Spleen (tissue), 7 donors: ENCODE measurements at regions not wholly inside any gene's neighbourhood (a gene's known extent, or its start where the extent isn't known, plus 50 kb on each side); places are given as distances from the start of the nearest gene placed in this dataset.

Experiments used
- POLR2A ChIP-seq, 3 donors: fragments of 450-650 bp; IDR thresholded peaks; one replicate each; pipeline ENCODE4 v1.5.1; 2017; ENCODE audit warnings: antibody characterized with exemption in 3 of 3, mild to moderate bottlenecking in 1 of 3
- POLR2AphosphoS5 ChIP-seq, 3 donors: sonication (generic); formaldehyde crosslinking; IDR thresholded peaks; one replicate each; pipeline ENCODE4 v1.5.1; 2017; ENCODE audit warnings: antibody characterized with exemption in 3 of 3
- TF ChIP-seq, protein P1 (sequence below), 11 experiments: fragments of 200-600 bp in 7 of 11; fragments of 450-650 bp in 4 of 11; sonication (generic) in 4 of 11; IDR thresholded peaks in 8 of 11; conservative IDR thresholded peaks in 3 of 11; 1 replicate in 7 of 11; 2 replicates in 4 of 11; pipeline versions ENCODE4 v1.4.0 to v1.8.0; 2016 to 2021; ENCODE audit warnings: antibody characterized with exemption in 11 of 11, inconsistent platforms in 4 of 11, mild to moderate bottlenecking in 1 of 11
- donor health status: DM: no; HTN: no; CAD: no; lungs with moderate emphysema.
- donor health status: DM: no; HTN: no; CAD: no.
- donor health status: DM: no; HTN: no; CAD: no.

- TF ChIP-seq, protein P1, sequence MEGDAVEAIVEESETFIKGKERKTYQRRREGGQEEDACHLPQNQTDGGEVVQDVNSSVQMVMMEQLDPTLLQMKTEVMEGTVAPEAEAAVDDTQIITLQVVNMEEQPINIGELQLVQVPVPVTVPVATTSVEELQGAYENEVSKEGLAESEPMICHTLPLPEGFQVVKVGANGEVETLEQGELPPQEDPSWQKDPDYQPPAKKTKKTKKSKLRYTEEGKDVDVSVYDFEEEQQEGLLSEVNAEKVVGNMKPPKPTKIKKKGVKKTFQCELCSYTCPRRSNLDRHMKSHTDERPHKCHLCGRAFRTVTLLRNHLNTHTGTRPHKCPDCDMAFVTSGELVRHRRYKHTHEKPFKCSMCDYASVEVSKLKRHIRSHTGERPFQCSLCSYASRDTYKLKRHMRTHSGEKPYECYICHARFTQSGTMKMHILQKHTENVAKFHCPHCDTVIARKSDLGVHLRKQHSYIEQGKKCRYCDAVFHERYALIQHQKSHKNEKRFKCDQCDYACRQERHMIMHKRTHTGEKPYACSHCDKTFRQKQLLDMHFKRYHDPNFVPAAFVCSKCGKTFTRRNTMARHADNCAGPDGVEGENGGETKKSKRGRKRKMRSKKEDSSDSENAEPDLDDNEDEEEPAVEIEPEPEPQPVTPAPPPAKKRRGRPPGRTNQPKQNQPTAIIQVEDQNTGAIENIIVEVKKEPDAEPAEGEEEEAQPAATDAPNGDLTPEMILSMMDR (IDR thresholded peaks at IDR 0.05 in 8 of 11, conservative IDR thresholded peaks at IDR 0.05 in 3 of 11), result no peak
- no peak for TF ChIP-seq POLR2A (IDR thresholded peaks at IDR 0.05)
- TF ChIP-seq POLR2AphosphoS5 (IDR thresholded peaks at IDR 0.05), result no peak
Measured at GRCh38 chr15:47844437-47844836, 127.1 kb downstream of the SEMA6D start.
